Left ventricle myocardium inferior (tissue), 1 donor: ENCODE measurements at regions not wholly inside any gene's neighbourhood (a gene's known extent, or its start where the extent isn't known, plus 50 kb on each side); places are given as distances from the start of the nearest gene placed in this dataset.

Experiments used
- DNase-seq: peaks from one replicate; pipeline ENCODE4 v3.0.0-alpha.2; 2020
- H3K27ac ChIP-seq: fragments of 200-600 bp; replicated peaks from 2 replicates; pipeline ENCODE4 v1.8.0; 2021
- H3K27me3 ChIP-seq: fragments of 200-600 bp; 2 replicates; pipeline ENCODE4 v1.8.0; 2021; ENCODE audit warnings: low read depth
- H3K36me3 ChIP-seq: fragments of 200-600 bp; 2 replicates; pipeline ENCODE4 v1.8.0; 2021
- H3K4me1 ChIP-seq: fragments of 200-600 bp; 2 replicates; pipeline ENCODE4 v1.8.0; 2021
- H3K4me3 ChIP-seq: fragments of 200-600 bp; 2 replicates; pipeline ENCODE4 v1.8.0; 2021; ENCODE audit warnings: mild to moderate bottlenecking, moderate library complexity
- H3K9me3 ChIP-seq: fragments of 200-600 bp; replicated peaks from 2 replicates; pipeline ENCODE4 v1.8.0; 2021
- CTCF ChIP-seq: fragments of 200-600 bp; IDR thresholded peaks from 2 replicates; pipeline ENCODE4 v1.8.0; 2021; ENCODE audit warnings: antibody characterized with exemption, mild to moderate bottlenecking, borderline replicate concordance
- intact Hi-C: fragments of 100-400 bp; cut with micrococcal nuclease; formaldehyde crosslinking; loops from one replicate; pipeline ENCODE4 v1.11.0; 2022
- donor health status: DM: no; HTN: yes; CAD: no; lungs with severe emphysema.

GRCh38 chr5:35324201-35324600 lies 93.9 kb upstream of the PRLR start:
- H3K27ac ChIP-seq, result no peak overlapping the region
- H3K27me3 ChIP-seq, result peaks cover 4% of the 10 kb centered on the region
- H3K4me3 ChIP-seq, result no peak overlapping the region
- no peaks in the 10 kb centered on the region for H3K36me3 ChIP-seq
- no peaks in the 10 kb centered on the region for H3K4me1 ChIP-seq
- H3K9me3 ChIP-seq, result peaks cover 12% of the 10 kb centered on the region
- intact Hi-C loops, result no loop called here
- no peak for DNase-seq
- no peak for TF ChIP-seq CTCF

DNA sequence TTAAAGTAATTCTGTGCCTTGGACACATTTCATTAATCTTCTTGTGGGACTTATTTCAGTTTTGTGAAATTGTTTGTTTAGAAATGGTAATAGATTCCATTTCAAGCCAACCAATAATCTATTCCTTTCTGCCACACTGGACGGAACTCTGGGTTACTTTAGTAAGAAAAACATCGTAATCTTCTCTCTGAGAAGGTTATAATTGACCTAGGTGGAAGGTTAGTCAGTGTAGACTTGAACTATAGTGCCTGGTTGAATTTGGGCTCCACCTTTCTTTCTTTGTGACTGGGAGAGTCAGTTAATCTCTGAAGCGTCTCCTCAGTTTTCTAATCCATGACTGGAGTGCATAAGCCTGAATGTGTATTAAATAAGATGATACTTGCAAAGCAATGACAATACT lies 89.7 kb upstream of the PRLR start:
- Histone ChIP-seq H3K4me1 (no peaks in the 10 kb centered on the region), H3K36me3 (no peaks in the 10 kb centered on the region), H3K27me3 (peaks cover 4% of the 10 kb centered on the region), H3K4me3 (no peak overlapping the region), H3K27ac (no peak overlapping the region), H3K9me3 (no peaks in the 10 kb centered on the region)
- DNase-seq, result no peak
- TF ChIP-seq CTCF, result no peak
- intact Hi-C loops, result no loop called here

- H3K4me1 ChIP-seq, result no peaks in the 10 kb centered on the region
- H3K27ac ChIP-seq, result no peak overlapping the region
- no peak for TF ChIP-seq CTCF
- intact Hi-C loops, result no loop called here
- peak; percentile 39 for DNase-seq
- H3K9me3 ChIP-seq, result no peaks in the 10 kb centered on the region
- H3K4me3 ChIP-seq, result no peak overlapping the region
- H3K27me3 ChIP-seq, result peaks cover 4% of the 10 kb centered on the region
- no peaks in the 10 kb centered on the region for H3K36me3 ChIP-seq
Measured at GRCh38 chr5:35319333-35320002, 89.2 kb upstream of the PRLR start.

GRCh38 chr5:35317586-35317985 lies 87.3 kb upstream of the PRLR start:
- no peak for DNase-seq

GRCh38 chr5:35316611-35317274 lies 86.5 kb upstream of the PRLR start:
- H3K27ac ChIP-seq, result no peak overlapping the region
- no peaks in the 10 kb centered on the region for H3K36me3 ChIP-seq
- intact Hi-C loops, result no loop called here
- no peak for DNase-seq
- H3K9me3 ChIP-seq, result no peaks in the 10 kb centered on the region
- no peak overlapping the region for H3K4me3 ChIP-seq
- H3K27me3 ChIP-seq, result no peaks in the 10 kb centered on the region
- no peak for TF ChIP-seq CTCF
- no peaks in the 10 kb centered on the region for H3K4me1 ChIP-seq

More at GRCh38 chr5:35317586-35317985, 87.3 kb upstream of the PRLR start:
- Histone ChIP-seq H3K27ac (no peak overlapping the region), H3K27me3 (no peaks in the 10 kb centered on the region), H3K4me3 (no peak overlapping the region), H3K4me1 (no peaks in the 10 kb centered on the region), H3K9me3 (no peaks in the 10 kb centered on the region), H3K36me3 (no peaks in the 10 kb centered on the region)
- TF ChIP-seq CTCF, result no peak
- intact Hi-C loops, result no loop called here
